ENCODE measurements at regions not wholly inside any gene's neighbourhood (a gene's known extent, or its start where the extent isn't known, plus 50 kb on each side); places are given as distances from the start of the nearest gene placed in this dataset.

- intact Hi-C loops (cut with DNase I; ENCODE audit: low total_unique reads): no loop called here
- TF ChIP-seq POLR2A (IDR thresholded peaks at IDR 0.05): no peak
- TF ChIP-seq POLR2AphosphoS5 (IDR thresholded peaks at IDR 0.05): no peak
- TF ChIP-seq CTCF (IDR thresholded peaks at IDR 0.05 in 8 of 11, conservative IDR thresholded peaks at IDR 0.05 in 3 of 11): no peak
- peaks cover 0 to 4% (median 0%) of the 10 kb centered on the region in 8 donors for H3K9me3 ChIP-seq
- no peak for DNase-seq
- H3K4me3 ChIP-seq: no peak overlapping the region
- 72 to 95% (median 85%) methylated on average over 4 of the region's 4 CpGs for WGBS, 5 donors
- H3K27me3 ChIP-seq (replicated peaks in 1 of 7): no peaks in the 10 kb centered on the region
- no peaks in the 10 kb centered on the region for H3K36me3 ChIP-seq
- H3K27ac ChIP-seq: no peak overlapping the region
- H3K4me1 ChIP-seq: peaks cover 0 to 5% (median 0%) of the 10 kb centered on the region in 6 donors
These were observed 60.5 kb upstream of the SPATA12 start for GRCh38 chr3:57000012-57000411.

GRCh38 chr3:56999547-56999946, 60.9 kb upstream of the SPATA12 start:
- peaks cover 0 to 4% (median 0%) of the 10 kb centered on the region in 8 donors for H3K9me3 ChIP-seq
- DNase-seq: no peak
- intact Hi-C loops (cut with DNase I; ENCODE audit: low total_unique reads): no loop called here

GRCh38 chr3:56998076-56998529, 62.4 kb upstream of the SPATA12 start:
- TF ChIP-seq POLR2A (IDR thresholded peaks at IDR 0.05) (no peak), POLR2AphosphoS5 (IDR thresholded peaks at IDR 0.05) (no peak), CTCF (IDR thresholded peaks at IDR 0.05 in 8 of 11, conservative IDR thresholded peaks at IDR 0.05 in 3 of 11) (no peak)
- Histone ChIP-seq H3K27ac (no peak overlapping the region), H3K27me3 (replicated peaks in 1 of 7) (no peaks in the 10 kb centered on the region), H3K4me1 (peaks cover 0 to 5% (median 0%) of the 10 kb centered on the region in 6 donors), H3K9me3 (no peaks in the 10 kb centered on the region), H3K4me3 (no peak overlapping the region), H3K36me3 (no peaks in the 10 kb centered on the region)
- intact Hi-C loops (cut with DNase I; ENCODE audit: low total_unique reads): no loop called here
- WGBS, 5 donors: 79 to 91% (median 81%) methylated on average over 3 of the region's 3 CpGs
- DNase-seq: no peak

More at GRCh38 chr3:56999547-56999946, 60.9 kb upstream of the SPATA12 start:
- H3K4me1 ChIP-seq: peaks cover 0 to 5% (median 0%) of the 10 kb centered on the region in 6 donors
- TF ChIP-seq POLR2A (IDR thresholded peaks at IDR 0.05) (no peak), CTCF (IDR thresholded peaks at IDR 0.05 in 8 of 11, conservative IDR thresholded peaks at IDR 0.05 in 3 of 11) (no peak)
- H3K27me3 ChIP-seq (replicated peaks in 1 of 7): no peaks in the 10 kb centered on the region
- H3K27ac ChIP-seq: no peak overlapping the region
- no peak overlapping the region for H3K4me3 ChIP-seq
- H3K36me3 ChIP-seq: no peaks in the 10 kb centered on the region

GRCh38 chr3:56997675-56998074, 62.8 kb upstream of the SPATA12 start:
- no peak for DNase-seq
- Histone ChIP-seq H3K36me3 (no peaks in the 10 kb centered on the region), H3K4me1 (peaks cover 0 to 5% (median 0%) of the 10 kb centered on the region in 6 donors), H3K4me3 (no peak overlapping the region), H3K27ac (no peak overlapping the region), H3K27me3 (replicated peaks in 1 of 7) (no peaks in the 10 kb centered on the region), H3K9me3 (no peaks in the 10 kb centered on the region)
- WGBS, 5 donors: 85 to 97% (median 93%) methylated on average over 5 of the region's 5 CpGs
- TF ChIP-seq CTCF (IDR thresholded peaks at IDR 0.05 in 8 of 11, conservative IDR thresholded peaks at IDR 0.05 in 3 of 11) (no peak), POLR2AphosphoS5 (IDR thresholded peaks at IDR 0.05) (no peak), POLR2A (IDR thresholded peaks at IDR 0.05) (no peak)
- intact Hi-C loops (cut with DNase I; ENCODE audit: low total_unique reads): no loop called here

Measured in spleen (tissue), 11 donors.